ENCODE measurements at regions not wholly inside any gene's neighbourhood (a gene's known extent, or its start where the extent isn't known, plus 50 kb on each side); places are given as distances from the start of the nearest gene placed in this dataset.
"Not testable (repeated sequence)": the region's sequence is repeated elsewhere in the genome, so short reads cannot be mapped to it uniquely, and the experiment has no call there.

DNA sequence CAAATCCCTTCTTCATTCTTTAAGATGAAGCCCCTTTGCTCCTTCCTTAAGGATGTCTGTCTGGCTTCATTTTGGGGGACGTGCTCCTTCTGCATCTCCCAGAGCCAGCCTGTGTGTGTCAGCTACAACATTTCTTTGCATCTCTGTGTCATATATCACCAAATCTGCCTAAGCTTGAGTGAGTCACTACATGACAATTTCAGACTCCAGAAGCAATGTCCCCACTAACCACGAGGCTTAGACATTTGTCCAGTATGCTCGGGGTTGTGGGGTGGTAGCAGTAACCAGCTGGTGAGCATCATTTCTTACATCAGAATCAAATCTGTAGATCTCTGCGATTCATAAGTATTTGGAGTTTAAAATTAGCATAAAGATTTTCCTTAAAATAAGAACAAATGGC lies 54.1 kb upstream of the USP14 start:
- H3K14ac ChIP-seq (ENCODE audit: insufficient read depth, low read length); H3K4ac ChIP-seq (ENCODE audit: low read depth, low read length); H4K20me1 ChIP-seq (ENCODE audit: control insufficient read depth, insufficient read depth, insufficient read length); H2AFZ ChIP-seq (ENCODE audit: low read length); H3K56ac ChIP-seq (ENCODE audit: insufficient read length, low read depth, low read length); H3K27ac ChIP-seq (ENCODE audit: insufficient read length, low read depth, low read length); H3K23me2 ChIP-seq (ENCODE audit: insufficient read length, low read depth, low read length, poor library complexity, severe bottlenecking); H3K79me2 ChIP-seq (ENCODE audit: insufficient read depth, low read length); H3K4me3 Mint-ChIP-seq; H3K27ac Mint-ChIP-seq; H4K8ac ChIP-seq (replicated peaks; ENCODE audit: insufficient read length, low read depth, low read length); H3K4me1 Mint-ChIP-seq; H3T11ph ChIP-seq (ENCODE audit: low read length); H2BK5ac ChIP-seq (ENCODE audit: insufficient read length, low read length); H3K4me2 ChIP-seq (ENCODE audit: insufficient read depth, insufficient read length, low read length); H3K23ac ChIP-seq (ENCODE audit: insufficient read length, low read depth, low read length); H2BK15ac ChIP-seq (ENCODE audit: low read depth, low read length); H2BK120ac ChIP-seq (ENCODE audit: low read depth, low read length, poor library complexity, severe bottlenecking); H3K27me3 ChIP-seq (ENCODE audit: insufficient read depth, low read length); H2BK12ac ChIP-seq (ENCODE audit: insufficient read length, low read depth, low read length); H3K18ac ChIP-seq (ENCODE audit: insufficient read length, low read depth, low read length); H4K5ac ChIP-seq (ENCODE audit: insufficient read length, low read depth, low read length); H3K9ac ChIP-seq (ENCODE audit: extremely low read depth, insufficient read length, low read length); H2AK5ac ChIP-seq (ENCODE audit: insufficient read length, low read length); H3K4me1 ChIP-seq (ENCODE audit: insufficient read depth, low read length); H2BK20ac ChIP-seq (ENCODE audit: low read depth, low read length, poor library complexity, severe bottlenecking); H4K91ac ChIP-seq (ENCODE audit: insufficient read length, low read depth, low read length); H3K79me1 ChIP-seq (ENCODE audit: insufficient read depth, low read depth, low read length, poor library complexity, severe bottlenecking); DNase-seq: not testable (repeated sequence)
- no CpG with 5 or more reads among the region's 4 CpGs for WGBS (ENCODE audit: extremely low coverage, insufficient read length, low lambda C conversion rate)
- Mint-ChIP-seq H3K9me3 (peaks cover 53 to 64% of the 10 kb centered on the region in 2 experiments), H3K27me3 (ENCODE audit: low read depth) (peaks cover 17% of the 10 kb centered on the region), H3K36me3 (ENCODE audit: insufficient read depth in 1 of 3, low read depth in 3 of 3) (peaks cover 18 to 29% (median 25%) of the 10 kb centered on the region in 3 experiments)
- H3K9me3 ChIP-seq (ENCODE audit: control insufficient read depth, low read depth, low read length) = peaks cover 37% of the 10 kb centered on the region

GRCh38 chr18:105161-106053 lies 53.0 kb upstream of the USP14 start:
- H2AFZ ChIP-seq (ENCODE audit: low read length); H3K27me3 ChIP-seq (ENCODE audit: insufficient read depth, low read length); H3K9ac ChIP-seq (ENCODE audit: extremely low read depth, insufficient read length, low read length); H3K4me3 Mint-ChIP-seq; H2AK5ac ChIP-seq (ENCODE audit: insufficient read length, low read length); H3K79me1 ChIP-seq (ENCODE audit: insufficient read depth, low read depth, low read length, poor library complexity, severe bottlenecking); H4K20me1 ChIP-seq (ENCODE audit: control insufficient read depth, insufficient read depth, insufficient read length); H3K4me2 ChIP-seq (ENCODE audit: insufficient read depth, insufficient read length, low read length); H4K5ac ChIP-seq (ENCODE audit: insufficient read length, low read depth, low read length); H3K14ac ChIP-seq (ENCODE audit: insufficient read depth, low read length); H3K23ac ChIP-seq (ENCODE audit: insufficient read length, low read depth, low read length); H2BK20ac ChIP-seq (ENCODE audit: low read depth, low read length, poor library complexity, severe bottlenecking); H3K27ac ChIP-seq (ENCODE audit: insufficient read length, low read depth, low read length); H3K27ac Mint-ChIP-seq; H2BK15ac ChIP-seq (ENCODE audit: low read depth, low read length); H3K79me2 ChIP-seq (ENCODE audit: insufficient read depth, low read length); H3K18ac ChIP-seq (ENCODE audit: insufficient read length, low read depth, low read length); DNase-seq; H3K4me1 ChIP-seq (ENCODE audit: insufficient read depth, low read length); H3K4ac ChIP-seq (ENCODE audit: low read depth, low read length); H3K23me2 ChIP-seq (ENCODE audit: insufficient read length, low read depth, low read length, poor library complexity, severe bottlenecking); H3K56ac ChIP-seq (ENCODE audit: insufficient read length, low read depth, low read length); H4K91ac ChIP-seq (ENCODE audit: insufficient read length, low read depth, low read length); H2BK5ac ChIP-seq (ENCODE audit: insufficient read length, low read length); H2BK120ac ChIP-seq (ENCODE audit: low read depth, low read length, poor library complexity, severe bottlenecking); H4K8ac ChIP-seq (replicated peaks; ENCODE audit: insufficient read length, low read depth, low read length); H3T11ph ChIP-seq (ENCODE audit: low read length); H2BK12ac ChIP-seq (ENCODE audit: insufficient read length, low read depth, low read length); H3K4me1 Mint-ChIP-seq: not testable (repeated sequence)
- H3K9me3 Mint-ChIP-seq = peaks cover 54 to 65% of the 10 kb centered on the region in 2 experiments
- H3K36me3 Mint-ChIP-seq (ENCODE audit: insufficient read depth in 1 of 3, low read depth in 3 of 3) = peaks cover 27 to 35% (median 33%) of the 10 kb centered on the region in 3 experiments
- 100% methylated on average over 4 of the region's 7 CpGs for WGBS (ENCODE audit: extremely low coverage, insufficient read length, low lambda C conversion rate)
- peaks cover 43% of the 10 kb centered on the region for H3K9me3 ChIP-seq (ENCODE audit: control insufficient read depth, low read depth, low read length)
- H3K27me3 Mint-ChIP-seq (ENCODE audit: low read depth) = peaks cover 25% of the 10 kb centered on the region
